HFFc6 (cell line): ENCODE measurements at regions not wholly inside any gene's neighbourhood (a gene's known extent, or its start where the extent isn't known, plus 50 kb on each side); places are given as distances from the start of the nearest gene placed in this dataset.

Experiments
- DNase-seq: peaks from one replicate; pipeline ENCODE4 v3.0.0-alpha.2; 2018
- H3K27ac Mint-ChIP-seq: 2 replicates; pipeline ENCODE4 v1.8.0; 2020; ENCODE audit warnings: mild to moderate bottlenecking, mixed read lengths
- H3K27me3 Mint-ChIP-seq: 2 replicates; pipeline ENCODE4 v1.8.0; 2021; ENCODE audit warnings: mild to moderate bottlenecking, moderate library complexity, mixed read lengths; ENCODE audit not compliant: insufficient read depth
- H3K36me3 Mint-ChIP-seq: 2 replicates; pipeline ENCODE4 v1.8.0; 2021; ENCODE audit warnings: low read depth, mixed read lengths
- H3K4me1 Mint-ChIP-seq: 2 replicates; pipeline ENCODE4 v1.8.0; 2020; ENCODE audit warnings: low read depth, mixed read lengths
- H3K4me3 Mint-ChIP-seq: 2 replicates; pipeline ENCODE4 v1.8.0; 2020; ENCODE audit warnings: mild to moderate bottlenecking, moderate library complexity, mixed read lengths
- H3K9me3 Mint-ChIP-seq: 2 replicates; pipeline ENCODE4 v1.8.0; 2020; ENCODE audit warnings: mild to moderate bottlenecking, mixed read lengths
- TF ChIP-seq, protein P1 (sequence below): fragments of 200-600 bp; sonication (generic); IDR thresholded peaks from 2 replicates; pipeline ENCODE4 v1.5.0; 2021; ENCODE audit warnings: antibody characterized with exemption, mild to moderate bottlenecking

GRCh38 chr1:106049595-106049994 is 1006.9 kb upstream of the PRMT6 start:
- no peak overlapping the region for H3K4me3 Mint-ChIP-seq
- no peaks in the 10 kb centered on the region for H3K36me3 Mint-ChIP-seq
- TF ChIP-seq, protein P1, sequence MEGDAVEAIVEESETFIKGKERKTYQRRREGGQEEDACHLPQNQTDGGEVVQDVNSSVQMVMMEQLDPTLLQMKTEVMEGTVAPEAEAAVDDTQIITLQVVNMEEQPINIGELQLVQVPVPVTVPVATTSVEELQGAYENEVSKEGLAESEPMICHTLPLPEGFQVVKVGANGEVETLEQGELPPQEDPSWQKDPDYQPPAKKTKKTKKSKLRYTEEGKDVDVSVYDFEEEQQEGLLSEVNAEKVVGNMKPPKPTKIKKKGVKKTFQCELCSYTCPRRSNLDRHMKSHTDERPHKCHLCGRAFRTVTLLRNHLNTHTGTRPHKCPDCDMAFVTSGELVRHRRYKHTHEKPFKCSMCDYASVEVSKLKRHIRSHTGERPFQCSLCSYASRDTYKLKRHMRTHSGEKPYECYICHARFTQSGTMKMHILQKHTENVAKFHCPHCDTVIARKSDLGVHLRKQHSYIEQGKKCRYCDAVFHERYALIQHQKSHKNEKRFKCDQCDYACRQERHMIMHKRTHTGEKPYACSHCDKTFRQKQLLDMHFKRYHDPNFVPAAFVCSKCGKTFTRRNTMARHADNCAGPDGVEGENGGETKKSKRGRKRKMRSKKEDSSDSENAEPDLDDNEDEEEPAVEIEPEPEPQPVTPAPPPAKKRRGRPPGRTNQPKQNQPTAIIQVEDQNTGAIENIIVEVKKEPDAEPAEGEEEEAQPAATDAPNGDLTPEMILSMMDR = no peak
- H3K27me3 Mint-ChIP-seq = no peaks in the 10 kb centered on the region
- DNase-seq = no peak
- peaks cover 27% of the 10 kb centered on the region for H3K9me3 Mint-ChIP-seq
- no peaks in the 10 kb centered on the region for H3K4me1 Mint-ChIP-seq
- no peak overlapping the region for H3K27ac Mint-ChIP-seq

DNA sequence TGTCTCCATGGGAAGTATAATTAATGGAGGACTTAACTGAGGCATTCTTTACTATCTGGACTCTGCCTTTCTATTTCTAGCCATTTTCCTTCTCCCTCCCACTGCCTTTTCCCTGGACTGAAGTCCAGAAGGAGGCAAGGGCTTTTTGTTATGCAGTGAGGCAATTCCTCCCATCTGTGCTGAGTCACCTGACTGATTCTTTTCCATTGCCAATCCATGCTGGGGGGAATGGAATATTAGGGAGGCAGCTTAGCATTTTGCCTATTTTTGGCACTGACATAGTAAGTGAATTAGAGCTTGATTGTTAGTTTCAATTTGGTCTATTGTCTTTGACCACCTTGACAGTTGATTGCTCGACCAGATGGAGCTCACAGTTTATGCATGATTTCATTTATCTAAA is 1000.6 kb upstream of the PRMT6 start:
- Mint-ChIP-seq H3K9me3 (peaks cover 34% of the 10 kb centered on the region), H3K27me3 (no peaks in the 10 kb centered on the region), H3K4me1 (no peaks in the 10 kb centered on the region), H3K27ac (no peak overlapping the region), H3K4me3 (no peak overlapping the region), H3K36me3 (no peaks in the 10 kb centered on the region)
- TF ChIP-seq, protein P1 = no peak
- DNase-seq = no peak

GRCh38 chr1:106061586-106062495 is 994.6 kb upstream of the PRMT6 start:
- Mint-ChIP-seq H3K27me3 (no peaks in the 10 kb centered on the region; the same call in 1 of the 2 replicates), H3K27ac (no peak overlapping the region), H3K4me3 (no peak overlapping the region), H3K4me1 (no peaks in the 10 kb centered on the region), H3K9me3 (peaks cover 30% of the 10 kb centered on the region), H3K36me3 (no peaks in the 10 kb centered on the region)
- TF ChIP-seq, protein P1 = no peak
- DNase-seq = no peak

DNA sequence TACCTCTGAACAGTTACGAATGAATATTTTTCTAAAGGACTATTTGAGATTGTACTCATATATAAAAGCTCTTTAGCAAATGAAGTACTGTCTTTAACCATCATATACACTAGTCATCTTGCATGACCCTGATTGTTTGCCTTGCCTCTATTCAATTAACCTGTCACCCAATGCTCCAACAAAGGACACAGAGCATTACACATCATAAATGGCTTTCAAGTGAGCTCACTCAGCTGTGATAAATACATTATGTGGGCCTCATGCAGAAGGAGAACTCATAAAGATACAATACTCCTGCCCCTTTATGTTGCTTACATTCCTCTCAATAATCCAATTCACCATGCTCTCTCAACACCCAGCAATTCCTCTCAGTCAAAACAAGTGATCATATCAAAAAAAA is 993.0 kb upstream of the PRMT6 start:
- H3K4me1 Mint-ChIP-seq = no peaks in the 10 kb centered on the region
- H3K36me3 Mint-ChIP-seq = no peaks in the 10 kb centered on the region
- H3K9me3 Mint-ChIP-seq = peaks cover 28% of the 10 kb centered on the region
- no peak for DNase-seq
- TF ChIP-seq, protein P1 = no peak
- H3K27me3 Mint-ChIP-seq = no peaks in the 10 kb centered on the region; the same call in 1 of the 2 replicates
- H3K4me3 Mint-ChIP-seq = no peak overlapping the region
- no peak overlapping the region for H3K27ac Mint-ChIP-seq

DNA sequence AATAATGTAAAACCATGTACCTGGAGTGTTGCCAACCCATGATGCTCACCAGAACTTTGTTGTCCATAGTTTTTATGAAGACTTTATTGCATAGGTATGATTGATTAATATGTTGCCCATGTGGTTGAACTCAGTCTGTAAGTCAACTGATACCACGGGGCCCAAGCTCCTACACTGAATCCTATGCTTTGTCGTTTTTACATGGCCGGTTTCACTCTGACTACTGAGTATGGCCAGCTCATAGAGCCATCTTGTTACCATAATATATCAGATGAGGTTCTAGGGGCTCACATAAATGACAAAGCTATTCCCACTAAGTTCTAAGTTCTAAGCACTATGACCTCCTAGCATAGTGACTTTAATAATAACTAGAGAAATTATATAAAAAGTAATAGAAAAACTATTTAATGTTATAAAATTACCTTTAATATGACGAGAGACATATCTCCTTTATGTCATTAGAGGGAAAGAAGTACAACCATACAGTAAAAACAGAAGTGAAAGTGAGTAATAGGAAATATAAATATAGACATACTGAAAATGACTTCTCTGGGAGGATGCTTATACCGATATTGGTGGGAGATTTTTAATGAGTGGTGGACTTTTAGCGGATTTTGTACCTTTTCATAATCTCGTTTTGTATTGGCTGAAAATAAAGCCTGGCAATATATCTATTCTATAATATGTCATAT is 983.4 kb upstream of the PRMT6 start:
- no peak for DNase-seq
- no peaks in the 10 kb centered on the region for H3K27me3 Mint-ChIP-seq
- peaks cover 5% of the 10 kb centered on the region; the same call in 1 of the 2 replicates for H3K9me3 Mint-ChIP-seq
- TF ChIP-seq, protein P1 = no peak
- H3K27ac Mint-ChIP-seq = no peak overlapping the region
- H3K4me1 Mint-ChIP-seq = no peaks in the 10 kb centered on the region
- no peak overlapping the region for H3K4me3 Mint-ChIP-seq
- no peaks in the 10 kb centered on the region for H3K36me3 Mint-ChIP-seq
